GM19467 (cell line): ENCODE measurements at regions not wholly inside any gene's neighbourhood (a gene's known extent, or its start where the extent isn't known, plus 50 kb on each side); places are given as distances from the start of the nearest gene placed in this dataset.

ENCODE experiments used
- ATAC-seq: cut with Tn5 transposase; IDR thresholded peaks from one replicate; pipeline ENCODE4 v1.9.1; 2021; ENCODE audit warnings: mild to moderate bottlenecking, moderate library complexity; ENCODE audit not compliant: unreplicated experiment

- ATAC-seq = no peak
Observed at GRCh38 chr2:120878970-120879369, 143.3 kb downstream of the GLI2 start.

GRCh38 chr2:120879431-120880295, 144.0 kb downstream of the GLI2 start:
- no peak for ATAC-seq

DNA sequence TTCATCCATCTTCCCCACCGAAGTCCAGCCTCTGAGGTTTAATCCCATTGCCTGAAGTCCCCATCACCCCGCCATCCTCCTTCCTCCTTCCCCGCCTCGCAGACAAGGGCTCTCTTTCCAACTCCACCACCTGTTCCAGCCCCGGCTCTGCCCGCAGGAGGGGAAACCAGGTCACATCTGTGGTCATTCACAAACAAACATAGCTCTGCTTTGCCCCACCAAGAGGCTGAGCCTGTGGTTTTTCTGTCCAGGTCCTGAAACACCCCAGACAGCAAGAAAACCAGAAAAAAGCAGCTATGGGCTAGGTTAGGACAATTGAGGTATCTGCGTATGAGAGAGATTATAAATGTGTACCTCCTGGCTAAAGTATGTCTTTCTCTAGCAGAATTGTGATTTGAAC, 144.7 kb downstream of the GLI2 start:
- ATAC-seq = no peak

GRCh38 chr2:120881981-120882788, 146.5 kb downstream of the GLI2 start:
- ATAC-seq = no peak

GRCh38 chr2:120883607-120884440, 148.2 kb downstream of the GLI2 start:
- ATAC-seq = no peak

- ATAC-seq = no peak
Observed at GRCh38 chr2:120884472-120885290, 149.0 kb downstream of the GLI2 start.

DNA sequence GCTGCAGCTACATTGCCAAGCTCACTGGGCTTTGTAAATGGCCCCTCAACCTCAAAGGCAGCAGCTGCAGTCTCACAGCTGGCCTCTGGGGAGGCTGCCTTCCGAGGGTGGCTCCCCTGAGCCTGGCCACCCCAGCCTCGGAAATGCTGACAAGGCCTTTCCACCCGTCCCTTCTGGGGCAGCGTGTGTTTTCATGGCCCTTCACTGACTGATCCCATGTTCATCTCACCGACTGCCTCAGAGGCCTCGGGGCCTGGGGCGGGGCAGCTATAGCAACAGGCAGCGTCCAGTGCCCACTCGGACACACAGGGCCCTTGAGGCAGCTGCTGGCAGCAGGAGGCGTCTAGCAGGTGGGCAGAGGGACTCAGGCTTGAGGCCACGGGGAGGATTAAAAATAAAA, 149.7 kb downstream of the GLI2 start:
- no peak for ATAC-seq

DNA sequence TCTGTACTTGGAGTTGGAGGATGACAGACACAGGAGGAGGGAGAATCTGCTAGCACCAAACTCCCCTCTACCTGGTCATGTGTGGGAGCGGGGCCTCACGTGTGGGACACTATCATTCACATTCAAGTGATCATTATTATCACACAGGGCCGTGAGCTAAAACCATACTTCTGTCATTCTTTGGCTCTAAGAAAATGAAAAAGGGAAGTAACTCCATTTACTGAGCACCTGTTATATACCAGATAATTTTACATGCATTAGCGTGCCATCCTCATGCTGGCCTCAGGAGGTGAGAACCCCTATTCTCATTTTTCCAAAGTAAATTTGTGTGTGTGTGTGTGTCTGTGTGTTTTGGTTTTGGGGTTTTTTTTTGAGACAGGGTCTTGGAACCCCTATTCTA, 150.1 kb downstream of the GLI2 start:
- no peak for ATAC-seq

GRCh38 chr2:120886534-120887319, 151.1 kb downstream of the GLI2 start:
- ATAC-seq = no peak

DNA sequence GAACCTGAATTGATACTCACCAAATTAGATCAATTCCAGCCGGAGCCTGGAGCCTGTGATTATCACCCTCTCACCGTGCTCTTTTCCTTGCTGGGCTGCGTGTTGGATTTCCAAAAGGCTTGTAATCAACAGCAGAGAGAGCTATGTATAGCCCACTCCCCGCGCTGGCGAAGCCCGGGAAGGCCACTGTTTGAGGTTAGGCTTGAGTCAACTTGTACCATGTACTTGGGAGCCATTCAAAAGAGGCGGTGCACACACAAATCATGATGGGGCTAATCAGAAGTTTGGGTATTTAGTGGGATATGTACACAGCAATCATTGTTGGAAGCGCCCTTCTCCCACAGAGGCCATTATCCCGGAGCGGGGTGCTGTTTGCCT, 151.6 kb downstream of the GLI2 start:
- no peak for ATAC-seq

DNA sequence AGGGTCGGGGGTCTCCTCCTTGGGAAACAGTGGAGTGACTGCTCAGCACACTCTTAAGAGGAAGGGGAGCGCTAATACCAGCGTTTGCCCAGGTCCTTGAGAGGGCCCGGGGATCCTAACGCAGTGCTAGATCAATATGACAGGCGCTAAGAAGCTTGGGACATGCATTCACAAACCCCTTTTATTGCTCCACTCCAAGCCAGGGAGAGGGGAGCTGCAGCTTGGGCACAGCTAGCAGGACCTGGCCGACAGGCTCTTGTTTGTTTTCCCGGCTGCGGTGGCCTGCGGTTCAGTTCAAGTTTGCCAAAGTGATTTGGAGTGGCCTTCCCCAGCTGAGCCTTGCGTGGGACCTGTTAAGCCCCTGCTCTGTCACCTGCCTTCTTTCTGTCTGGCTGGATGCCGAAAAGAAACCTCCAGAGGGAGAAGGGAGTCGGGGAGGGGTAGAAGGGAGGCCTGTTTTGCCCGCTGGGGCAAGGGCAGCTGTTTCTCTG, 152.1 kb downstream of the GLI2 start:
- no peak for ATAC-seq

GRCh38 chr2:120888851-120889250, 153.2 kb downstream of the GLI2 start:
- ATAC-seq = no peak

- ATAC-seq = no peak
Observed at GRCh38 chr2:120889936-120890335, 154.3 kb downstream of the GLI2 start.

DNA sequence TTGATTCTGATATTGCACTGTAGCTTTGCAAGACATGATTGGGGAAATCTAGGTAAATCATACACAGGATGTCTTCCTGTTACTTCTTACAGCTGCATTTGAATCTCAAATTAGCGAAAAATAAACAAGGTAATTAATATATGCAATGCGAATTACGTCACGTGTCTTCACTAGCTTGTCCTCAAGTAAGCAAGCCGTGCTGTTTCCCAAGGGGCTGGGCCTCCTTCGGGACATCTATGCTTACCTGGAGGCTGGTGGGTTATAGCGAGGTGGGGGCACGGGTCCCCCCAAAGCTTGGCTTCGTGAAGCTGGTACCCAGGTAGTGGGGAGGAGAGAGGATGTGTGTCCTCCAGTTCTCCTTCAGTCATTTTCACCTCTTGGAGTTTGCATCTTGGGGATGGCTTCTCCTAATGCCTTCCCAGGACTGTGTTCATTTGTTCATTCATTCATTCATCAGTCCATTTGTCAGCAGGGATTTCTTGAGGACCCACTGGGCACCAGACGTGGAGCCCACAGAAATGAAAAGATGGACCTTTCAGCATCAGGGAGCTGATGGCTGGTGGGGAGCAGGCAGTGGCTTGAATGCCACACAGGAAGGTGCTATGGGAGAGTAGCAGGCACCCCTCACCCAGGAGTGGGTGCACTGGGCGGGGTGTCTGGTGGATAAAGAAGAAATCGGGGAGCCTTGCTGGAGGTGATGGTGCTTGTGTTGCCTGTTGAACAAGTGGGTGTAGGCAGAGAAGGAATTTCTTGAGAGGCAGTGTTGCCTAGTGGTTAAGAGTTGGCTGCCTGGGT, 155.1 kb downstream of the GLI2 start:
- no peak for ATAC-seq

DNA sequence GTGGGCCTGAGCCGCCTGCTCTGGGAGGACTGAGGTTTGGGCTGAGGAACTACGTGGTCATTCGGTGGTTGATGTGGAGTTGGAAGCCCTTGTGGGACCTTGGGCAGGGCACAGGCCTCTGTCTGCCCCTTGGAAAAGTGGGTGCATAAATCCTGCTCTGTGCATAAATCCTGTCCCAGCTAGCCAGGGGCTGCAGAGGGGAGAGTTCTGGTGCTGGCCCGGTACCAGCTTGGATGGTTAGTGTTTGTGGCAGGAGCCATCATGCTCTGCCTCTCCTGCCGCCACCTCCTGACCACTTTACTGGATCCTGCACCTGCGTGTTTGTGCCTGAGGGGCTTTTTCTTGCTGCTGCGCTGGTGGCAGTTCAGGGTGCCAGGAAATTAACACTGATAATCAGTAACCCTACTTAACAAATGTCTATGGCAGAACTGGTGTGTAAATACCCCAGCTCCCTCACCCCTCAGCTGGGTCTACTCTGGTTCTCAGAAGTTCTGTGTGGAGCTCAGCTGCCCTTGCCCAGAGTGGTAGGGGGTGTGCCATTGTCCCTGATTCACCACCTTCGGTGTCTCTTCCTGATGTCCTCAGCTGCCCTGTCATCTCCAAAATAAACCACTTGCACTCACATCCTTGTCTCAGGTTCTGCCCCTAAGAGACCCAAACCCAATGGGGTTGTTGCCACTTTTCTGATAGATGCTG, 156.8 kb downstream of the GLI2 start:
- no peak for ATAC-seq

DNA sequence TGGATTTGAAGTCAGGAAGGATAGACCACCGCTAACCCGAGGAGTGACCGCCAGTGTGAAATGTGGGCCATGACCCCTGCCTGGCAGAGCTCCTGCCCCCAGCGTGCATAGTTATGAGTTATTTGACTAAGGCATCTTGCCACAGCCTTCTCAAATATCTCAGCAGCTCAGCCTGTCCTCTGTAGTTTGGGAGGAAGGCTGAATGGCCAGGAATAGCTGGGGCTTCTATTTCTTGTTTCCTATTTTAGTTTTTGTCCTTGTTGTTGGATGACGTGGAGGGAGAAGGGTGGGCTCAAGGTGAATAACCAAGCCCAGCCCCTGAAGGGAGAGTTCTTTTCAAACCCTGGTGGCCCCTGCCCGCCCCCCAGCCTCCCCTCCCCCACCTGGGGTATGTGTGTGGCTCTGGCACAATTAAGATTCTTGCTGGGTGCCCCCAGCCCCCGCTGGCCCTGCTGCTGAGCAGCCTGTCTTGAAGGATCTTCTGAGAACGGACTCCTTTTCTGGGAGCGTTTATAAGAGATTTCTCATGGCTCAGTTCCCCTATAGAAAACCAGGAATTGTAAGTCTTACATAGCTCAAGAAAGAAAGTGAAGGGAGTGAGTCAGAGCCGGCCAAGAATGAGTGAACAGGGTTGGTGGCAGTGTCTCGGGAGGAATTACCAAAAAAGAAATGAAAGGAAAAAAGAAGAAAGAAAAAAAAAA, 157.4 kb downstream of the GLI2 start:
- ATAC-seq = no peak

- no peak for ATAC-seq
Observed at GRCh38 chr2:120893811-120894584, 158.3 kb downstream of the GLI2 start.
